SU-DHL-6 (cell line): ENCODE measurements at regions not wholly inside any gene's neighbourhood (a gene's known extent, or its start where the extent isn't known, plus 50 kb on each side); places are given as distances from the start of the nearest gene placed in this dataset.

ENCODE experiments used
- CTCF ChIP-seq: fragments of 200-600 bp; sonication (generic); IDR thresholded peaks from one replicate; pipeline ENCODE4 v1.5.1; 2017; ENCODE audit warnings: antibody characterized with exemption, mild to moderate bottlenecking, low read length, moderate library complexity; ENCODE audit not compliant: insufficient read depth, poor library complexity, severe bottlenecking
- EZH2phosphoT487 ChIP-seq: fragments of 200-600 bp; sonication (generic), shearing (Covaris generic); conservative IDR thresholded peaks from 2 replicates; pipeline ENCODE4 v1.6.1; 2018; ENCODE audit warnings: mild to moderate bottlenecking, antibody characterized with exemption, low read length, moderate library complexity, mixed read lengths

- TF ChIP-seq CTCF (no peak), EZH2phosphoT487 (no peak)
Measured at GRCh38 chr10:6336016-6336415, 133.3 kb downstream of the PFKFB3 start.
